ENCODE measurements at regions not wholly inside any gene's neighbourhood (a gene's known extent, or its start where the extent isn't known, plus 50 kb on each side); places are given as distances from the start of the nearest gene placed in this dataset.

- H3K9me3 ChIP-seq: no peaks in the 10 kb centered on the region
- intact Hi-C loops (cut with DNase I): no loop called here
- no peaks in the 10 kb centered on the region for H3K36me3 ChIP-seq
- DNase-seq: no peak
- no peaks in the 10 kb centered on the region for H3K27me3 ChIP-seq
- H3K4me1 ChIP-seq: no peaks in the 10 kb centered on the region
- H3K4me3 ChIP-seq: no peak overlapping the region
- WGBS, 2 donors: 9 to 14% methylated on average over 1 of the region's 1 CpG
- no peak overlapping the region for H3K27ac ChIP-seq
- TF ChIP-seq CTCF (IDR thresholded peaks at IDR 0.05) (no peak), POLR2A (IDR thresholded peaks at IDR 0.05) (no peak)
Measured at GRCh38 chr10:20674926-20675325, 222.2 kb downstream of the NEBL start.

DNA sequence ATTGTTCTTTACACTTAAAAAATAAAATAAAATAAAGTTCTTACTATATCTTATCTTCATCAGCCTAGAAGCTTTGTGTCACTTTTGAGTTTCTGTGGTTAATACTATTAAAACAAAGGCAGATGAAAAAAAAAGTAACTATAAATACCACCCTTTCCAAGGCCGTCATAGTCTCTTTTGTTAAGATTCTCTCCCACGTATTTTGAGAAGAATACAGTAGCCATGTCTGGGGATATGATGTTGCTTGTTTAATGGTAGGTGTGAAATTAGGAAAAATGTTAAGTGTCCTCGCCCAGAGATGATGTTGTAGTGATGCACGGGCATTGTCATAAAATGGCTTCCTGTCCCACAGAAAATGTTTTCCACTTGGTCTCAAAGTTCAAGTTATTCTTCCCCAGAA, 223.9 kb downstream of the NEBL start:
- DNase-seq: no peak
- 55 to 64% methylated on average over 4 of the region's 4 CpGs for WGBS, 2 donors
- Histone ChIP-seq H3K4me1 (no peaks in the 10 kb centered on the region), H3K27me3 (no peaks in the 10 kb centered on the region), H3K36me3 (no peaks in the 10 kb centered on the region), H3K27ac (no peak overlapping the region), H3K9me3 (no peaks in the 10 kb centered on the region), H3K4me3 (no peak overlapping the region)
- TF ChIP-seq CTCF (IDR thresholded peaks at IDR 0.05) (no peak), POLR2A (IDR thresholded peaks at IDR 0.05) (no peak)
- intact Hi-C loops (cut with DNase I): no loop called here

- H3K27me3 ChIP-seq: no peaks in the 10 kb centered on the region
- no peaks in the 10 kb centered on the region for H3K4me1 ChIP-seq
- no peaks in the 10 kb centered on the region for H3K36me3 ChIP-seq
- no peak overlapping the region for H3K4me3 ChIP-seq
- no peak for DNase-seq
- H3K9me3 ChIP-seq: no peaks in the 10 kb centered on the region
- TF ChIP-seq CTCF (IDR thresholded peaks at IDR 0.05): no peak
- no peak for TF ChIP-seq POLR2A (IDR thresholded peaks at IDR 0.05)
- 35 to 41% methylated on average over 3 to 5 of the region's 5 CpGs for WGBS, 2 donors
- intact Hi-C loops (cut with DNase I): no loop called here
- no peak overlapping the region for H3K27ac ChIP-seq
Measured at GRCh38 chr10:20672741-20673140, 224.4 kb downstream of the NEBL start.

DNA sequence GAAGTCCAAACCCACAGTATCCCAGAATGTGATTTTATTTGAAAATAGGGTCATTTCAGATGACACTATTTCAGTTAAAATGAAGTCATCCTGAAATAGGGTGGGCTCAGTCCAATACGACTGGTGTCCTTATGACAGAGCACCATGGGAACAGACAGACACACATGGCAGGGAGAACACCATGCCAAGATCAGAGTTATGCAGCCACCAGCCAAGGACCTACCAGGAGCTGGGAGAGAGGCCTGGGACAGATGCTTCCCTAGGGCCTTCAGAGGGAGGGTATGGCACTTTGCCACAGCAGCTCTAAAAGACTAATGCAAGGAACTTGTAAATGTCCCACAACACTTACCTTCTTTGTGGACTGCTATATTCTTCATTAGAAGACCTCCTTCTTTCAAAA, 226.5 kb downstream of the NEBL start:
- no peaks in the 10 kb centered on the region for H3K36me3 ChIP-seq
- H3K4me1 ChIP-seq: no peaks in the 10 kb centered on the region
- 64% methylated on average over 1 of the region's 1 CpG; no CpG with 5 or more reads in 1 of the 2 donors for WGBS, 2 donors
- H3K9me3 ChIP-seq: no peaks in the 10 kb centered on the region
- no peaks in the 10 kb centered on the region for H3K27me3 ChIP-seq
- no peak overlapping the region for H3K27ac ChIP-seq
- no peak overlapping the region for H3K4me3 ChIP-seq
- intact Hi-C loops (cut with DNase I): no loop called here
- no peak for DNase-seq
- TF ChIP-seq CTCF (IDR thresholded peaks at IDR 0.05) (no peak), POLR2A (IDR thresholded peaks at IDR 0.05) (no peak)

DNA sequence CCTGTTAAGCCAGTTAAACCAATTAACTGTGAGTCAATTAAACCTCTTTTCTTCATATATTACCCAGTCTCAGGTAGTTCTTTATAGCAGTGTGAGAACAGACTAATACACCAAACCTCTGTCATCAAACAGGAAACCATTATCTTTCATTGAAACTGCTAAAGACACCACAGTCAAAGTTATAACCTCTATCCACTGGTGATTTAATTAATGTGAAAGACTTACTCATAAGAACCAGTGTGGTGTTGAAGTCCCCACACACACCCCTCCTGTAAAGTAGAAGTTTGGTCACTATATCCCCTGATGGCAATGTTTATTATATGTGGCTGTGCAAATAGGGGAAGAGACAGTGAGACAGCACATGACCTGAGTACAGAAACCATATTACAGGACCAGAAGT, 228.1 kb downstream of the NEBL start:
- TF ChIP-seq POLR2A (IDR thresholded peaks at IDR 0.05) (no peak), CTCF (IDR thresholded peaks at IDR 0.05) (no peak)
- intact Hi-C loops (cut with DNase I): no loop called here

More for the DNA sequence above, 228.1 kb downstream of the NEBL start:
- Histone ChIP-seq H3K27ac (no peak overlapping the region), H3K27me3 (no peaks in the 10 kb centered on the region), H3K9me3 (no peaks in the 10 kb centered on the region), H3K4me1 (no peaks in the 10 kb centered on the region), H3K4me3 (no peak overlapping the region), H3K36me3 (no peaks in the 10 kb centered on the region)
- no peak for DNase-seq

Data from esophagus squamous epithelium (tissue), 5 donors.